ENCODE measurements at regions not wholly inside any gene's neighbourhood (a gene's known extent, or its start where the extent isn't known, plus 50 kb on each side); places are given as distances from the start of the nearest gene placed in this dataset.

DNA sequence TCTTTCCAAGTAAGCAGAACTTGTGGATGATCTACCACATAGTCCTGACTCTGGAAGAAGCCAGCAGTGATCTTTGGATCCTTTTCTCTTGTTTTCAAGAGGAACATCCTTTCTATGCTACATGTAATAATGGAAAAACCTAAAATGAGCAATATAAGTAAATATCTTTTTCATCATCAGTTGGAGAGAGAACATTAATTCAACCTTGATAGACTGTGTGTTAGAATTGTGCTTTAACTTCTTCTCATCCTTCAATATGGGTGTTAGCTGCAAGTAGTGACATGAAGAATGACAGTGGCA lies 65.6 kb upstream of the IFNGR1 start:
- TF ChIP-seq, protein P1, sequence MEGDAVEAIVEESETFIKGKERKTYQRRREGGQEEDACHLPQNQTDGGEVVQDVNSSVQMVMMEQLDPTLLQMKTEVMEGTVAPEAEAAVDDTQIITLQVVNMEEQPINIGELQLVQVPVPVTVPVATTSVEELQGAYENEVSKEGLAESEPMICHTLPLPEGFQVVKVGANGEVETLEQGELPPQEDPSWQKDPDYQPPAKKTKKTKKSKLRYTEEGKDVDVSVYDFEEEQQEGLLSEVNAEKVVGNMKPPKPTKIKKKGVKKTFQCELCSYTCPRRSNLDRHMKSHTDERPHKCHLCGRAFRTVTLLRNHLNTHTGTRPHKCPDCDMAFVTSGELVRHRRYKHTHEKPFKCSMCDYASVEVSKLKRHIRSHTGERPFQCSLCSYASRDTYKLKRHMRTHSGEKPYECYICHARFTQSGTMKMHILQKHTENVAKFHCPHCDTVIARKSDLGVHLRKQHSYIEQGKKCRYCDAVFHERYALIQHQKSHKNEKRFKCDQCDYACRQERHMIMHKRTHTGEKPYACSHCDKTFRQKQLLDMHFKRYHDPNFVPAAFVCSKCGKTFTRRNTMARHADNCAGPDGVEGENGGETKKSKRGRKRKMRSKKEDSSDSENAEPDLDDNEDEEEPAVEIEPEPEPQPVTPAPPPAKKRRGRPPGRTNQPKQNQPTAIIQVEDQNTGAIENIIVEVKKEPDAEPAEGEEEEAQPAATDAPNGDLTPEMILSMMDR (IDR thresholded peaks at IDR 0.05; ENCODE audit: insufficient read depth, low read depth, low read length): no peak
- no peak for TF ChIP-seq EZH2 (IDR thresholded peaks at IDR 0.05; ENCODE audit: insufficient read depth, low read length)
